ENCODE measurements at regions not wholly inside any gene's neighbourhood (a gene's known extent, or its start where the extent isn't known, plus 50 kb on each side); places are given as distances from the start of the nearest gene placed in this dataset.

DNA sequence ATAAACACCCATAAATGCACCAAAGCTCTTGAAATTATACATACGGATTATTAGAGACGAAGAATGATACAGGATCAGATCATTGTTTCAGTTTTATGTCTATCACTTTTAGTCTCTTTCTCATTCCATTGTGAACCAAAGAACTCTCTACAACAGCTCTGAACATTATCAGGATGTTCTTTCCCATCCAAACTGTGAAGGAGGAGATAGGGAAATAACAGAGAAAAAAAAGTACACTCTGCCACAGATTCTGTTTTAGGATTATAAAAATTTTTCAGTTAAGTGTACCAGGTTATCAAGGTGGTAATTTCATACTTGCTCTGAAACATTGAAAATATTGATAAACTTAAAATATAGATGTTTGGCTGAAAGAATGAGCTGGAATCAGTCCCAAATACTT, 270.9 kb downstream of the MZT1 start:
- no peak for DNase-seq (ENCODE audit: low read depth)

DNA sequence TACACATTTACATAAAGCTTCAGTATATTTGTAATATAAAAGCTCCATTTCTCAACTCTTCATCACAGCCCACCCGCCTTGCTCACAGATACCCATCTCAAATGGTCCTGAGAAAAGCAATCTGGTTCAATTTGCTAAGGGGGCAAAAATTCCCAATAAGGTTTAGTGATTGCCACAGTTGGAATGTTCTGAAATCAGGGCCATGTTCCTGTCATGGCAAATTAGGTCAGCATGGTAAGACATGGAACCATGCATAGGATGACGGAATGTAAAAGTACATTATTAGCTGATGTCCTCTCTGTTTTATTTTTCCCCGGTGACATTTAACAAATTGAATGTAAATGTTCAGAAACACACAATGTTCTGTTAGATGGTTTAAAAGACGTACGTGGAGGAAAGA, 274.3 kb downstream of the MZT1 start:
- DNase-seq (ENCODE audit: low read depth) = no peak

DNA sequence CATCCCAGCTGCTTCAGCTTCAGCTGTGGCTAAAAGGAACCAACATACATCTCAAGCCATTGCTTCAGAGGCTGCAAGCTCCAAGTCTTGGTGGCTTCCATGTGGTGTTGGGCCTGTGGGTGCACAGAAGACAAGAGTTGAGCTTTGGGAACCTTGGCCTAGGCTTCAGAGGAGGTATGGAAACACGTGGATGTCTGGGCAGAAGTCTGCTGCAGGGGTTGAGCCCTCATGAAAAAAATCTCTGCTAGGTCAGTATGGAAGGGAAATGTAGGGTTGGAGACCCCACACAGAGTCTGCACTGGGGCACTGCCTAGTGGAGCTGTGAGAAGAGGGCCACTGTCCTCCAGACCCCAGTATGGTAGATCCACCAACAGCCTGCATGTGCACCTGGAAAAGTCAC, 279.3 kb downstream of the MZT1 start:
- no peak for DNase-seq (ENCODE audit: low read depth)

DNA sequence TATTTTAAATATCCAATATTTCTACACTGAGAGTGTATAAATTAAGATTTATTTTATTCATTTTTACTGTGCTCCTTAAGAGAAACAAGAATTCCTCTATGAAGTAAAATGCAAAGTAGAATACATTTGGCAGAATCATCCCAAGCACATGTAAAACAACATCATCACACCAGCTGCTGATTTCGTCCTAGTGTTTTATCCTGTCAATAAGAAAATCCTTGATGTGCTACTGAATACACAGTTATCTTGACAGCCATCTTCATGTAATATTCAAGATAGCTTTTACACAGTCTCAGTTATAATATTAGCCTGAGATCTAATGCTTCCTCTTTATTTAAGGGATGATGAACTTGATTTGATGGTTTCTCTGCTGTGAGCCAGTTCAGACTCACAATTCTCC, 282.4 kb downstream of the MZT1 start:
- no peak for DNase-seq (ENCODE audit: low read depth)

GRCh38 chr13:72437458-72437857, 290.0 kb downstream of the MZT1 start:
- peak; percentile 68 for DNase-seq (ENCODE audit: low read depth)

DNA sequence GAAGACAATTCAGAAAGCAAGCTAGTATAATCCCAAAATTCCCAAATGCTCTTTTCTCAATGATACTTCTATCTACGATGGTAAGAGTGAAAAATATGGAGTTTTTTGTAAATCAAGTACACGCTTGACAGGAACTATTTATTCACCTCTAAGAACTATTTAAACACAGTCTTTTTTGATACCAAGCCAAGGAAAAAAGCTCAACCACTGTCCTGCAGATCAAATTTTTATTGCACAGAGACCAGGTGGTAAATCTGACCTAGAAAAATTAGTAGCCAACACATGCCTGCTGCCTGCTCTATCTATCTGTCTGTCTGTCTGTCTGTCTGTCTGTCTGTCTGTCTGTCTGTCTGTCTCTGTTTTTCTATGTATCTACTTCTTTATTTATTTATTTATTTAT, 292.2 kb downstream of the MZT1 start:
- no peak for DNase-seq (ENCODE audit: low read depth)

- DNase-seq (ENCODE audit: low read depth) = no peak
Observed at GRCh38 chr13:72431981-72432682, 295.3 kb downstream of the MZT1 start.

DNA sequence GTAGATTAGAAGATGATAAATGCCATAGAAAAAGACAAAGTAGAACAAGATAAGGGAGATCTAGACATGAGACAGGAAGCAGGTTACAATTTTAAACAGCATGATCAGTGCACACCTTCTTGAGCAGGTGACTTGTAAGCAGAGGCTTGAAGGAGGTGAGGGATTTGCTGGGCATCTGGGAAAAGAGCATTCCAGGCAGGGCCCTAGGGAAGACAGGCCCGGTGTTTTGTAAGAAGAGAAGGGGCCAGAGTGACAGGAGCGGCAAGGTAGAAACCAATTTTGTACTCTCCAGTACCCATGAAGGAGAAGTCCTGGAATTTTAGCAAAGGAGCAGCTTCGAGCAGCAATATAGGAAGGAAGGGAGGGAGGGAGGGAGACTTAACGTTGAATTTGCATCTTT, 296.5 kb downstream of the MZT1 start:
- DNase-seq (ENCODE audit: low read depth) = no peak

DNA sequence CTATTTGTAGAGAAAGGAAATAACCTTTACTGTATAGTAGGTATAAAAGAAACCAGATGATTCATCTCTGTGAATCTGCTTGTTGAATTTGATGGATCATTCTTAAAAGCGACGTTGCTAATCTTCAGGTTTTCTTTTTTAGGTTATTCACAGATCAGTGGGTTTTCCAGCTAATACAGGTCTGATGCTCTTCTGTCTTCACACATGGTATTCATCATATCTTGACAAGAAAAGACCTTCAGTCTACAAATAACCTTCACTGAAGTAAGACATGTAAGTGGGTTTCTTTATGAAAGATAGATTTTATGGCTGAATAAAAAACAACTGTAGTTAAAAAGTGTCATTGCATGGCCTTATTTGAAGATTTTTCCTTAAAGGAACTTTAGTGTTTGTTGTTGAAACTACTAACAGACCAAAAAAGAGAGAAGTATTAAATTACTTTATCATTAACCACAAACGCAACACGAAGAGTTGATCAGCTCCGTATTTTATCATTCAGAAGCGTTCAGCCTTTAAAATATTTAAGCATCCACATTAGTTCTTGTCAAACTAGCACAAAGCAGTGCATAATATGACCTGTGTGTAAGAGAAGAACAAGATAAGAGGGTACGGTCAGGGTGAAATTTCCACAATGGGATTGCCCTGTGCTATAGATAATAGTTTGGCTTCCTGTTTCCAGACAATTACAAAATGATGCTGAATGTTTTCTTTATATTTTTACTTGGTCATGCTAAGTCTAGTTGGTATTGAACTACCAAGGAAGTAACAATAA, 299.5 kb downstream of the MZT1 start:
- DNase-seq (ENCODE audit: low read depth) = no peak

GRCh38 chr13:72424059-72424458, 303.4 kb downstream of the MZT1 start:
- DNase-seq (ENCODE audit: low read depth) = no peak

- DNase-seq (ENCODE audit: low read depth) = no peak
Observed at GRCh38 chr13:72415817-72416216, 311.6 kb downstream of the MZT1 start.

DNA sequence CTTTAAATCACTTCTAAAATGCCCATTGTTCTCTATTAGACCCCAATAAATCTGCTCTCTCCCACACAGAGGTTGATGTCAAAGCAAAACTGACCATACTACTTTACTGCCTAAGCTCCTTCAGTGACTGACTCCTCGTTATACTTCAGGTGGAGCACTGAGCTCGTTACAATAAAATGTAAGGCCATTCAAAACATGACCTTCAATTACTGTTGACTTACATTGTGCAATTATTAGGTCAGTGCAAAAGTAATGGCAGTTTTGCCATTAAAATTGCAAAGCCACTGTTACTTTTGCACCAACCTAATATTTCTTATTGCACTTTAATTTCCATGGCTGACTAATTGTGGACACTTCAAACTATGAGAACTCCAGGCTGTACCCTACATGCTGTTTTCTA, 314.9 kb downstream of the MZT1 start:
- peak; percentile 11 for DNase-seq (ENCODE audit: low read depth)

DNA sequence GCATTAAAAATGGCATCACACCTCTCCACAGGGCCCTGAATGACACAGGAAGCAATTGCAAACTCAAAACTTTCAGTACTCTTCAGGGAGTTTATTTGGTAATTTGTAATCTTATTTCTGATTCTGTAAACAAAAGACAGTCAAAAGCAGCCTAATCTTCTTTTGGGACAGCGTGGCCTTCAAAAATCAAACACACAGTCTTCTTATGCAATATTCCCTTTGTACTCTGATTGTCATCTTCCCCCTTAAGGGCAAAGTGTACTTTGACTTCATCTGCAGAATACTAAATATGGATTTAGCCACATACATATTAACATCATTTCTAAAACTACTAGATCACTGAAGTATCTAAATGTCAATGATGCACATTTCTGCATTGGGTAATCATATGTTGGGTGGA, 322.0 kb downstream of the MZT1 start:
- no peak for DNase-seq (ENCODE audit: low read depth)

GRCh38 chr13:72403396-72404010, 323.9 kb downstream of the MZT1 start:
- DNase-seq (ENCODE audit: low read depth) = no peak

- no peak for DNase-seq (ENCODE audit: low read depth)
Observed at GRCh38 chr13:72400856-72401255, 326.6 kb downstream of the MZT1 start.

DNA sequence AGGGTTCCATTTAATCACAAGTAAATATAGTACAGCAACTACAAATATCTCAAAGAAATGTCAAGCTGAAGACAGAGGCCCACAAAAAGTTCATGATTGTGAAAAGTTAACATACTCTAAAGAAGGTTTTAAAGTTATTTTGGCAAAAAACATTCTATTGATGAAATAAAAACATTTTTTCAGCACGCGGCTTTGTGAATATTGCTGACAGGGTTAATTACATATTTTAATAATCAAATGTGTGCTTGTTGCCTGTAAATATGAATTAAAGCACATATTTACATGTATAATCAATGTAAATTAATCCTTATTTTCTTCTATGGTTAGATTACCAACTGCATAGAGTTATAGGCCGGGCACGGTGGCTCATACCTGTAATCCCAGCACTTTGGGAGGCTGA, 328.1 kb downstream of the MZT1 start:
- DNase-seq (ENCODE audit: low read depth) = no peak

GRCh38 chr13:72397265-72397664, 330.2 kb downstream of the MZT1 start:
- no peak for DNase-seq (ENCODE audit: low read depth)

DNA sequence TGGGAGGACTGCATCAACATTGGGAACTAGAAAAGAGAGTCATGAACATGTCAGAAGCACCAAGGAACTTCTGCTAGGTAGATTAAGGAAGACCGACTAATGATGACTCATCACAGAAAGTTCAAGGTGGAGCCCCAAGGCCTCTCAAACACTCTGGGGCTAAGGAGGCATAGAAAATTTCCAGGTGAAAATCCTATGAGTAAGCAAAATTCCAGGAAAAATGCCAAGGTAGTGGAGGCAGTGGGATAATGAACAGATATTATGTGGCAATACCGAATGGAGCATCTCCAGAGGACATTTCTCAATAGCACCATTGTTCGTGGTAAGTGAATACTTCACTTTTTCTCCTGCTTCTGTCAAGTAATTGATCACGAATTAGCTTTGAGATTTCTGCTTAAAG, 336.5 kb downstream of the MZT1 start:
- peak; percentile 96 for DNase-seq (ENCODE audit: low read depth)

- DNase-seq (ENCODE audit: low read depth) = peak; percentile 23
Observed at GRCh38 chr13:72386138-72386684, 341.2 kb downstream of the MZT1 start.

- peak; percentile 63 for DNase-seq (ENCODE audit: low read depth)
Observed at GRCh38 chr13:72384879-72385278, 342.6 kb downstream of the MZT1 start.

GRCh38 chr13:72384186-72384823, 343.1 kb downstream of the MZT1 start:
- no peak for DNase-seq (ENCODE audit: low read depth)

DNA sequence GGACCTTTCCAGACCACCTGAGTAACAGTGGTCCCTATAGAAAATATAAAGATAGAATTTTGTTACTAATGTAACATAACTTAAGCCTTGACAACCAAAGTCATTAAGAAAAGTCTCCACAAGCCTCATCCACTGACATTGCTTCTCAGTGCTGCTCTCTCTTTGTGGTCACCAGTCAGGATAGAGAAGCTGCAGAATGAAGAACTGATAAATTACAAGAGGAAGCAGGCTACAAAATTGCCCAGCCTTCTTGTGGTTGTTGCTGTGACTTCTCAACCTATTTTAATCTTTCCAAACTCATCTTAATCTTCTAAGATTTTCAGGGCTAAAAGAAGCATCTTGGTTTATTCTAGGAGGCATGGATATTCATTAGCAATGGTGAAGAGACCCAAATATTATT, 343.8 kb downstream of the MZT1 start:
- no peak for DNase-seq (ENCODE audit: low read depth)

Measured in renal cortical epithelial cell (primary cell).